ENCODE measurements at regions not wholly inside any gene's neighbourhood (a gene's known extent, or its start where the extent isn't known, plus 50 kb on each side); places are given as distances from the start of the nearest gene placed in this dataset.
"Not testable (repeated sequence)": the region's sequence is repeated elsewhere in the genome, so short reads cannot be mapped to it uniquely, and the experiment has no call there.

GRCh38 chr11:121917482-121917881 lies 198.5 kb downstream of the BLID start:
- no peak for TF ChIP-seq CTCF (IDR thresholded peaks at IDR 0.05)
- Histone ChIP-seq H3K4me3 (no peak overlapping the region), H3K4me1 (ENCODE audit: low read depth) (no peaks in the 10 kb centered on the region), H3K9me3 (no peaks in the 10 kb centered on the region), H3K36me3 (ENCODE audit: low read depth) (no peaks in the 10 kb centered on the region)
- ATAC-seq: no peak
- DNase-seq: no peak
- intact Hi-C loops (cut with DNase I, micrococcal nuclease): no loop called here

GRCh38 chr11:121914508-121915059 lies 201.4 kb downstream of the BLID start:
- Histone ChIP-seq H3K36me3 (ENCODE audit: low read depth) (no peaks in the 10 kb centered on the region), H3K9me3 (no peaks in the 10 kb centered on the region), H3K4me3 (no peak overlapping the region), H3K4me1 (ENCODE audit: low read depth) (no peaks in the 10 kb centered on the region)
- no peak for TF ChIP-seq CTCF (IDR thresholded peaks at IDR 0.05)
- DNase-seq (no peak), ATAC-seq (no peak)
- intact Hi-C loops (cut with DNase I, micrococcal nuclease): no loop called here

- no peak for ATAC-seq
- intact Hi-C loops (cut with DNase I, micrococcal nuclease): no loop called here
Measured at GRCh38 chr11:121909596-121909995, 206.4 kb downstream of the BLID start.

GRCh38 chr11:121907379-121907778 lies 208.6 kb downstream of the BLID start:
- Histone ChIP-seq H3K4me3 (no peak overlapping the region), H3K9me3 (no peaks in the 10 kb centered on the region), H3K4me1 (ENCODE audit: low read depth) (no peaks in the 10 kb centered on the region), H3K36me3 (ENCODE audit: low read depth) (no peaks in the 10 kb centered on the region)
- DNase-seq (no peak), ATAC-seq (no peak)
- intact Hi-C loops (cut with DNase I, micrococcal nuclease): no loop called here
- no peak for TF ChIP-seq CTCF (IDR thresholded peaks at IDR 0.05)

More at GRCh38 chr11:121909596-121909995, 206.4 kb downstream of the BLID start:
- Histone ChIP-seq H3K36me3 (ENCODE audit: low read depth) (no peaks in the 10 kb centered on the region), H3K4me1 (ENCODE audit: low read depth) (no peaks in the 10 kb centered on the region), H3K4me3 (no peak overlapping the region), H3K9me3 (no peaks in the 10 kb centered on the region)
- DNase-seq: no peak
- TF ChIP-seq CTCF (IDR thresholded peaks at IDR 0.05): no peak

GRCh38 chr11:121904148-121904547 lies 211.9 kb downstream of the BLID start:
- Histone ChIP-seq H3K9me3 (no peaks in the 10 kb centered on the region), H3K36me3 (ENCODE audit: low read depth) (no peaks in the 10 kb centered on the region), H3K4me3 (no peak overlapping the region), H3K4me1 (ENCODE audit: low read depth) (no peaks in the 10 kb centered on the region)
- no peak for ATAC-seq
- TF ChIP-seq CTCF (IDR thresholded peaks at IDR 0.05): no peak
- DNase-seq: no peak
- intact Hi-C loops (cut with DNase I, micrococcal nuclease): no loop called here

GRCh38 chr11:121901886-121902285 lies 214.1 kb downstream of the BLID start:
- TF ChIP-seq CTCF (IDR thresholded peaks at IDR 0.05): no peak
- no peak for ATAC-seq
- intact Hi-C loops (cut with DNase I, micrococcal nuclease): no loop called here

GRCh38 chr11:121901417-121901816 lies 214.6 kb downstream of the BLID start:
- H3K4me1 ChIP-seq (ENCODE audit: low read depth); DNase-seq; H3K36me3 ChIP-seq (ENCODE audit: low read depth); H3K9me3 ChIP-seq; H3K4me3 ChIP-seq; ATAC-seq; intact Hi-C loops (cut with DNase I, micrococcal nuclease): not testable (repeated sequence)

More at GRCh38 chr11:121901886-121902285, 214.1 kb downstream of the BLID start:
- DNase-seq: no peak
- no peaks in the 10 kb centered on the region for H3K9me3 ChIP-seq
- H3K4me1 ChIP-seq (ENCODE audit: low read depth): no peaks in the 10 kb centered on the region
- H3K4me3 ChIP-seq: no peak overlapping the region
- H3K36me3 ChIP-seq (ENCODE audit: low read depth): no peaks in the 10 kb centered on the region

Measured in mucosa of descending colon (tissue), 3 donors.